ENCODE measurements at regions not wholly inside any gene's neighbourhood (a gene's known extent, or its start where the extent isn't known, plus 50 kb on each side); places are given as distances from the start of the nearest gene placed in this dataset.

DNA sequence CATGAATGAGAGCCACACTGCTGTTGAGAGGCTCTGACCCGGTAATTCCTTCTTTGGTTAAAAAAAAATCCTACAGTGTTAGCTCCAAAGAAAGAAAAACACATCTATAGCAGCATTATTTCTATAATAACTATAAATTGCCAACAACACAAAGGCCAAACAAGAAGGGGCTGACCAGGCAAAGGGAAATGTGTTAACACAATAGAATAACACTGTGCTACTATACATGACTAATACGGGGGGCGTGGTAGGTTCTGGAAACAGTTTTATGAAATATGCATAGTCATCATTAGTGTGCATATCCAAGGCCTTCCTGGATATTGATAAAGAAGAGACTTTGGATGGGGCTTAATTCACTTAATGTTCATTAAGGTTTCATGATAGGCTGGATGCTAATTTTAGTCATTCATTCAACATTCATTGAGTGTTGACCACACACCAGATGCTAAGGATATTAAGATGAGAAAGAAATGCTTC lies 50.0 kb upstream of the CCL1 start (continued):
- TF ChIP-seq STAT5B (CRISPR knock-in tag; IDR thresholded peaks at IDR 0.05), result no peak
- TF ChIP-seq, protein P1, sequence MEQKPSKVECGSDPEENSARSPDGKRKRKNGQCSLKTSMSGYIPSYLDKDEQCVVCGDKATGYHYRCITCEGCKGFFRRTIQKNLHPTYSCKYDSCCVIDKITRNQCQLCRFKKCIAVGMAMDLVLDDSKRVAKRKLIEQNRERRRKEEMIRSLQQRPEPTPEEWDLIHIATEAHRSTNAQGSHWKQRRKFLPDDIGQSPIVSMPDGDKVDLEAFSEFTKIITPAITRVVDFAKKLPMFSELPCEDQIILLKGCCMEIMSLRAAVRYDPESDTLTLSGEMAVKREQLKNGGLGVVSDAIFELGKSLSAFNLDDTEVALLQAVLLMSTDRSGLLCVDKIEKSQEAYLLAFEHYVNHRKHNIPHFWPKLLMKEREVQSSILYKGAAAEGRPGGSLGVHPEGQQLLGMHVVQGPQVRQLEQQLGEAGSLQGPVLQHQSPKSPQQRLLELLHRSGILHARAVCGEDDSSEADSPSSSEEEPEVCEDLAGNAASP (IDR thresholded peaks at IDR 0.05), result no peak
- no peak for TF ChIP-seq ZSCAN29 (IDR thresholded peaks at IDR 0.05)
- no peak for TF ChIP-seq ZFP30 (CRISPR knock-in tag; IDR thresholded peaks at IDR 0.05; ENCODE audit: borderline replicate concordance)
- TF ChIP-seq CEBPB (tag; IDR thresholded peaks at IDR 0.05), result no peak
- no peak for TF ChIP-seq HNRNPH1 (optimal IDR thresholded peaks at IDR 0.05; ENCODE audit: low read depth, low read length)
- TF ChIP-seq HDGF (IDR thresholded peaks at IDR 0.05), result no peak
- no peak for TF ChIP-seq CXXC5 (CRISPR knock-in tag; IDR thresholded peaks at IDR 0.05)
- TF ChIP-seq MXD1 (CRISPR knock-in tag; IDR thresholded peaks at IDR 0.05; ENCODE audit: borderline replicate concordance, poor library complexity, severe bottlenecking), result no peak
- no peak for TF ChIP-seq CSDE1 (IDR thresholded peaks at IDR 0.05)
- no peak for TF ChIP-seq SIX5 (IDR thresholded peaks at IDR 0.05; ENCODE audit: borderline replicate concordance in 1 of 2, insufficient read depth in 1 of 2, low read depth in 1 of 2, low read length in 2 of 2)
- peak; percentile 95 for TF ChIP-seq NFE2 (IDR thresholded peaks at IDR 0.05; ENCODE audit: low read depth)
- TF ChIP-seq, protein P2, sequence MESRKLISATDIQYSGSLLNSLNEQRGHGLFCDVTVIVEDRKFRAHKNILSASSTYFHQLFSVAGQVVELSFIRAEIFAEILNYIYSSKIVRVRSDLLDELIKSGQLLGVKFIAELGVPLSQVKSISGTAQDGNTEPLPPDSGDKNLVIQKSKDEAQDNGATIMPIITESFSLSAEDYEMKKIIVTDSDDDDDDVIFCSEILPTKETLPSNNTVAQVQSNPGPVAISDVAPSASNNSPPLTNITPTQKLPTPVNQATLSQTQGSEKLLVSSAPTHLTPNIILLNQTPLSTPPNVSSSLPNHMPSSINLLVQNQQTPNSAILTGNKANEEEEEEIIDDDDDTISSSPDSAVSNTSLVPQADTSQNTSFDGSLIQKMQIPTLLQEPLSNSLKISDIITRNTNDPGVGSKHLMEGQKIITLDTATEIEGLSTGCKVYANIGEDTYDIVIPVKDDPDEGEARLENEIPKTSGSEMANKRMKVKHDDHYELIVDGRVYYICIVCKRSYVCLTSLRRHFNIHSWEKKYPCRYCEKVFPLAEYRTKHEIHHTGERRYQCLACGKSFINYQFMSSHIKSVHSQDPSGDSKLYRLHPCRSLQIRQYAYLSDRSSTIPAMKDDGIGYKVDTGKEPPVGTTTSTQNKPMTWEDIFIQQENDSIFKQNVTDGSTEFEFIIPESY (CRISPR knock-in tag; IDR thresholded peaks at IDR 0.05), result no peak
- TF ChIP-seq CHD2 (IDR thresholded peaks at IDR 0.05; ENCODE audit: low read depth, low read length), result no peak
- TF ChIP-seq MXI1 (IDR thresholded peaks at IDR 0.05; ENCODE audit: low read depth, low read length), result no peak
- TF ChIP-seq ZBTB12 (CRISPR knock-in tag; IDR thresholded peaks at IDR 0.05), result no peak
- no peak for TF ChIP-seq CHD4 (IDR thresholded peaks at IDR 0.05; ENCODE audit: insufficient read depth, insufficient replicate concordance, low read depth, low read length, poor library complexity, severe bottlenecking)
- no peak for TF ChIP-seq ZNF609 (CRISPR knock-in tag; IDR thresholded peaks at IDR 0.05; ENCODE audit: borderline replicate concordance)
- TF ChIP-seq POLR2AphosphoS2 (IDR thresholded peaks at IDR 0.05; ENCODE audit: low read length), result no peak
- no peak for TF ChIP-seq MCM2 (IDR thresholded peaks at IDR 0.05; ENCODE audit: low read depth)
- peak; percentile 26 for TF ChIP-seq SOX6 (IDR thresholded peaks at IDR 0.05)
